ENCODE measurements at regions not wholly inside any gene's neighbourhood (a gene's known extent, or its start where the extent isn't known, plus 50 kb on each side); places are given as distances from the start of the nearest gene placed in this dataset.
A peak's percentile ranks its signal among the peaks of the same experiment; 100 is the strongest.

DNA sequence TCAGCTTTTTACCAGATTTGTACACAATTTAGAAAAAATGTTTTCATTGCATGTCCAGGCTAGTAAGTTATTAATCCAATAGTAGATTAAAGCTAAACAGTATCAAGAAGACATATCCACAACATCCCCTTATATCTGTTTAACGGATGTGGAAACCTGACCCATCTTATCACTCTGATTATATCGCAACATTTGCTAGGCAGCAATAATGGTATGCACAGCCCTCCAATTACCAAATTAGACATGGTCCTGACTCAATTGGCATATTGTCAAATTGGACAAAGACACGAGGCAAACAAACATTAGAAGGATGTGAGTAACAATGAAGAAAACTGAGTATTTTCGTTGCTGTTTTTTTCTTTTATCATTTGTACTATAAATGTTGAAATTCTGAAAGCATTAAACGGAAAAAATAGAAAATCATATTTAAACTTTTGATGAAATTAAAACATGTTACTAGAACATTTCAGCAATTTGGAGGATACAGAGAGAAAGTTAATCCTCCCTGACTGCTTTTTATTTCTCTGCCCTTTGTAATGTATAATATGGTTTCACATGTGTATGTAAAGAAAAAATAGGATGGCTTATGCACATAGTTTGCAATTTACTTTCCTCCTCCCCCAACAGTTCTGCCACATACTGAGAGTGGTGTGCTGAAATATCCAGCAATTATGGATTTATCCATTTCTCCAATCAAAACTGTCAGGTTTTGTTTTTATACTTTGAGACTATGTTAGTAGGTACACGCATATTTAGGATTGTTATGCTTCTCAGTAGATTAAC, 633.7 kb downstream of the ZIC1 start:
- DNase-seq = no peak

DNA sequence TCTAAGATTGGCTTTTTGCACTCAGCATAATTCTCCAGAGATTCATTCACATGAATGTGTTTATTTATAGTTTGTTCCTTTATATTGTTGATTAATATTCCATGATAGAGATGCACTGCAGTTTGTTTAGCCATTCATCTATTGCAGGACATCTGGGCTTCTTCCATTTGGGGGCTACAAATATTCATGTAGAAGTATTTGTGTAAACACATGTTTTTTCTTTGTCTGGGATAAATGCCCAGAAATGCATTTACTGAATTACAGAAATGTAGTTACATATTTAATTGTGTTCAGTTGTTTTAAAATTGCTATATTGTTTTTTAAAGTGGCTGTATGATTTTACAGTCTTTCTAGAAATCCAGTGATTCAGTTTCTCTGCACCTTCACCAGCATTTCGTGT, 635.0 kb downstream of the ZIC1 start:
- DNase-seq = no peak

DNA sequence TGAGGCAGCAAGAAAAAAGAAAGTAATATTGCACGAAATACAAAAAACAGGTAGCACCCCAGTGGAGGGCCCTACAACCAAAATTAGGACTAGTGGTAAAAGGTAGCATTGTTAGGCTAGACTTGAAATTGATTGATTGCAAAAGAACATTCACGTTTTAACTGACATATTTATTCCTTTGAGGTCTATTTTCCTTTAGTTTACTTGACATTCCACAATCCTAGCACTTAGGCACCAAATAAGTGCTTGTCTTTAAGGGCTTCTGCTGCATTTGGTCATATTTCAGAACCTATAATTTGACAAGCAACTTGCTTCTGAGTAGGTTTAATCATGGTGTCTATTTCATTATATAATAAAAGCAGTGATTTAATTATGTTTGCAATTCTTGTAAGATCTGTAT, 642.7 kb upstream of the AGTR1 start:
- no peak for DNase-seq

DNA sequence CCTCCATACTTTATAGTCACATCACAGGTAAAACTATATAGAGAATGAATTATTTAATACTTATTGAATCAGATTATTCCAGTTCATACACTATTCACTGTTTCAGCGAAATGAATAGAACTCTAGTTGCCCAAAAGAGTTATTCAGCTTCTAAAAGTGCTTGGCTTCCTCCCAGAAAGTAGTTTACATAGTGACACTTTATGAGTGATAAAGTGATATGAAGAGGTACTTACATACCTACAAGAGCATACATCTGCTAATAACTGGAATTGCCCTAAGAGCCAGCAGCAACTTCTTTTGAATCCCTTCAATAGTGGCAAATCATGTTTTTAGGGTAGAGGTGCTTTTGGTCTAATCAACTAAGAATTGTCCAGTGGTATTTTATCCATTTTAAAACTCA, 635.1 kb upstream of the AGTR1 start:
- peak; percentile 91 for DNase-seq

DNA sequence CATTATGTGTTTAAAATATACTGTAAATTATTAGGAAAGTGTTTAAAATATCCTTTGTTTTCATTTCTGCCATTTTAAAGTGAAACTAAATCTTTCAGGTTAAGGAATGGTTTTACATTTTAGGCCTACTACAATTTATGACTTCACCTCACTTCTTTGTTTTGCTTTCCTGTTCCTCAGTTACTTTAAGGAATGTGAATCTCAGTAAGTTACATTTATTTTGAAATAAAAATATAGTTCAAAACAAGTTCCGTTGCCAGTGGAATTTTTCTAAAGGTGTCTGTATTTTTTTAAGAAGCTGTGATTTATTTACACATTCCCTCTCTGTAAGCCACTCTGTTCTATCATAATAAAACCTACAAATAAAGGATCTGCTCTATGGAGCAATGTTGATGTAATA, 630.9 kb upstream of the AGTR1 start:
- DNase-seq = no peak

DNA sequence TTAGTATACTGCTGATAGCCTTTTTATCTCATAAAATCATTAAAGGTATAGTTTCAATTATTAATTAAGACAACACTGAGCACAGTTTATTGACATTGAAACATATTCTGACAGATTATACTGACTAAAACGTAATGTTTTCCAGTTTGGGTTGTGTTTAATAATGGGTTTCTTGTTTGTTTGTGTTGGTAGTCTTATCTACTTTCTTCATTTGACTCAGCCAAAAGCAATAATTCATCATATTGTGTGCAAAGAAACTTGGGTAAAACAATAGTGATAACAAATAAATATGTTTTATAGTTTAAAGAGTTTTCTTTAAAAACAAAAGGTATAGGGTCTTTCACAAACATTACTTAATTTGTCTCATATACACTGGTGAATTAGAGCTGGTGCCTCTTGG, 629.2 kb upstream of the AGTR1 start:
- DNase-seq = no peak

DNA sequence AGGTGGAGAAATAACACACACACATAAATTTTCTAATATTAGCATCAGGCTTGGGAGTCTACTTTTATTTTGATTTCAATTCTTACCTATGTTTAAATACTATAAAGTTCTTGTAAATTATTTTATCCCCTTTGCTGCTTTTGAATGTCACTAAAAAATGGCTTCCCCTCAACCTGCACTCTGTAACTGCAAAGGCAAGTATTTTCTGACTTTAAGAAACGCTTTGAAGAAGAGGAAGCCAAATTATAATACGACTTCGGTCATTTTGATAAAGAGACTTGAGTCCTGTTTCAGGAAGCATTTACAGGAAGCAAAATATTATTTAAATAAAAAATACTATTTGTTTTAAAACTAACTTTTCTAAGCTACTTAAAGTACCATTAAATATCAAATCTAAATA, 627.7 kb upstream of the AGTR1 start:
- DNase-seq = no peak

DNA sequence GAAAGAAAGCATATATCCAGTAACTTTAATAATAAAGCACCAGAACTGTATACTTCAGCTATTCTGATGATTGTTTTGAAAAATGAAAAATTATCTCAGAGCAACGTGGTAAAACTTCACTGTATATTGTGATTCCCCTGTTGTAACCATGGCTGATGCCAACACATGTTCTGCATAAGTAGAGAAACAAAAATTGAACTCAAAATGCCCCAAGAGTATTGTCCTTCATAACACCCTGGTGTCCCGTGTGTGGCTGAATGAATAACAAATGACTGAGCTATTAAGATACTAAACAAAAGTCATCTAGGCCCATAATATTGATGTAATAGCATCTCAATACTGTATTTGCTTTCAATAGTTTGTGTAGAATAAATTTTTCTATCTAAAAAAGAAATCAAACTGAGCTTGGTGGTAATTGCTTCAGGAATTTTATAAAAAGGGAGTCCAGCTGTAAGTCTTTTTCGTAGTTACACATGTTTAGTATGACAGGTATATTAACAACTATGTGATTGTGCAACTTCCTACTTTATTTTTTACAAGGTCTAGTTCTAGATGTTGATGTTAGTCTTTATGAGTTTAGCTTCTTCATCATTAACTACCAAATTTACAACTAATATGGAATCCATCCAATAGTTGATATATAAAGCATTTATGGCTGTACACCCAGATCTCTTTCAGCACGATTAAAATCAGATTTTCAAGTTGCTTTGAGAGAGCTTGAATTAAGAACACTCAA, 623.8 kb upstream of the AGTR1 start:
- no peak for DNase-seq

DNA sequence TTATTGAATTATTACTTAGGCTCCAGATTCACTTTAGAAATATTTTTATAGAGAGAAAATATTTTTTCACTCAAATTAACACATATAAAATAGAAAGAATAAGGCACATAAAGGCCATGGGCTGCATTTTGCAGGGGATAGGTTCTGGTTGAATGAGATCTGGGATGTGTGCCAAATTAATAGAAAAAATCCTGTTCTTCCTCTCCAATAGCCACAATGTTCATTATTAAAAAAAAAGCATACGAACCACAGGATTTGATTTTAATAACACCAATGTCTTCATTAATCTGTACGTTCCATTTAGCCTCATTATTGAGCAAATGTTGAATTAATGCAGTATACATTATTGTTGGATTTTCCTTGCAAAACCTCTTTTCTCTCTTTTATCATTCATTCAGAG, 622.8 kb upstream of the AGTR1 start:
- no peak for DNase-seq

DNA sequence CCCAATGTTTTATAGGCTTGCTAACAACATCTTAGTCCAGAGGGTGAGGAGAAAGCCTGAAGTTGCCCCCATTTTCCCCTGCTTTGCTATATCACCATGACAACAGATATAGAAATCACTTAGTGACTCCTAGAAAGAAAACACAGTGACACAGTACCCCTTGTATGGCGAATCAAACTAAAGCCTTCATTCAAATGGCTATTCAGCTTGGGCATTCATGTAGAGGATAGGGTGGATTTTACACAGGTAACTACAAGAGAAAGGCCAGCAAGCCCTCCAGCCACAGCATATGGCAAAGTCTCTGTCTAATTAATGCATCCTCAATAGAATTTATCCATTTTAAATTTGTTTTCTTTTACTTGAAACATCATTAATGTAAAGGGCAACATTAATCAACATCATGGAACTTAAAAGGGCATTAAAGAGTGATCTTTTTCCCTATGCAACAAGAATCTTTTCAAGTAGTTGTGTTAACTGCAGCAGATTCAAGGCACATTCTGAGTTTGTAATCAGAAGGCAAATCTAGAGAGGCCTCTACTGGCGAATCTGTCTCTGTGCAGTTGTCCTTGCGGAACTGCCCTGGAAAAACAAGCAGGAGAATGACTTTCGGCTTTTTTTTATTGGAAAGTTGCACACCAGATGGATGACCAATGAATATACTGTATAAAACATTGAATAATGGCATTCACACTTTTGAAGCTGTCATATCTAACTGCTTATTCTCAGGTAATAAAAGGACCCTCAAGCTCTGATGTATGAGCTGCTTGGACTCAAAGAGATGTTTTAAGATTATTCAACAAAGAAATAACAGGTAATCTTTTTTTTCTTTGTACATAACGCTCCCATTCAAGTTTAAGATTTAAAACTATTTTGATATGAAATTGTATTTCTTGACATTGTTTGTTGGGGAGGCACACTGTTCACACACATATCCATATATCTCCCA, 621.7 kb upstream of the AGTR1 start:
- DNase-seq = peak; percentile 48

DNA sequence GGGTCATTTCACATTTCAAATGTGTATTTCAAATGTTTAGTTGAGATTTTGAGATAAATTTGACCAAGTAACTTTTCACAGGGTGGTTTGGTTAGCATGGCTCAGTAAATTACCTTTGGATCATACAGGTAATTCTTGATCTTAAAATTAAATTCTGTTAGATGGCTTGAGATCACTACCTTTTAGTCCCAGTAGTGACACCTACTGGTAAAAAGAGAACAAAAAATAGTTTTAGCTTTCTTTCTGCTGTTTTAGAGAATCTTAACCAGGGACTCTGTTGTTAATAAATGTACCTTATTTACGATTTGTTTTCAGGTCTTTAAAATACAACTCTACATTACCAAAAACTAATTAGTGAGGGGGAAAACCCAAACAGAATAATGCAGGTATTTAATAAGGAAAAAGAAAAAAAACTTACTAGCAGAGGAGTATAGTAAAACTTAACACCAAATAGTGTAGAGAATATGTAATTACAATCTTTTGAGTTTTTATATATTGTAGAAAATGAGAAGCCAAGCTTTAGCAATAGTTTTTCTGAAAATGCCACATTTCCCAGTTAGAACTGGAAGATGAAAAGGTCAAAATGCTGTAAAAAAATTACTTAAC, 620.3 kb upstream of the AGTR1 start:
- DNase-seq = peak; percentile 37

DNA sequence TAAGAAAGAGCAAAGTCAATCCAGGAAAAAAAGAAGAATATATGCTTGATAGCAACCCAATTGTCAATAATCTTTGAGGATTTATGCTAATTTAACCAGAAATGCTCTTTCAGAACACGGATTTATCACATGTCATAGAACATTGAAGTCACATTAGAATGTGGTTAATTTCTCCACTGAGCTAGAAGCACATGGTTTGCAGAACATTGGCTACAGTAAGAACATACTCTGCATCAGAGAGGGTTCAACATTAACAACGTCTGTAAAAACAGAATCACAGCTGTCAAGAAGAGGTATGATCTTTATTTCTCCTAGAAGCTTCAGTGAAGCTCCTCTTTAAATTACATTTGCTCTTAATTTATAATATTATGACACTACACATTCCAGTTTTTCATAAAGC, 619.7 kb upstream of the AGTR1 start:
- DNase-seq = no peak

DNA sequence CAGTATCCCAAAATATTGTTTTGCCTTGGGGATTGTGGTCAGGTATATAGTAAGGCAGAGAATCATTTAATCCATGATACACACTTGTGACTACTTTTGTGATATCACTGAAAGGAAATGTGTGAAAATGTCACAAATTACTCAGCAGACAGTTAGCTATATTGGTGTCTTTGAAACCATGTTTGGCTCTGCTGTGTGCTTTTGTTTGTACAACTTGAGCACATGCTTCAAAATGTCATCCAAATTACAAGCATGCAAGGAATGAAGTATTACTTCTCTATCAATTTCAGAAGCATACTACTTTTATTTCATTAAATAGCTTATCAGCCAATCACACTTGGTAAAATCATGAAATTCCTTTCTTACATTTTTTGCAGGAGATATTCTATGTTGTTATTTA, 619.0 kb upstream of the AGTR1 start:
- no peak for DNase-seq

DNA sequence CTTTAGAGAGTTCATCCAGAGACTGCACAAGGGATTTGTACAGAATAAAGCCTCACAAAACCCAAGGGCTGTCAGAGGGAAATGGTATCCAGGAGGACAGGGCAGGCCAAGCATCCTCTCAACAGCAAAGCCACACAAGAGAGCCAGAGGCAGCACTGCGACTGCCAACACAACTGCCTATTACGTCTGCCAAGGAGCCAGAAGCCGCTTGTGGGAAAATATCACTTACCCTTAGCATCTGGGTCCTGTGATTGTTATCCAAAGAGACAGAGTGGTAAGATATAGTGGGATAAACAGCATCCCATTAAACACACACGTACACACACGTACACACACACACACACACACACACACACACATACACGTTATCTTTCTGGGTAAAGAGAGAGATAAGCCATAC, 618.3 kb upstream of the AGTR1 start:
- no peak for DNase-seq

DNA sequence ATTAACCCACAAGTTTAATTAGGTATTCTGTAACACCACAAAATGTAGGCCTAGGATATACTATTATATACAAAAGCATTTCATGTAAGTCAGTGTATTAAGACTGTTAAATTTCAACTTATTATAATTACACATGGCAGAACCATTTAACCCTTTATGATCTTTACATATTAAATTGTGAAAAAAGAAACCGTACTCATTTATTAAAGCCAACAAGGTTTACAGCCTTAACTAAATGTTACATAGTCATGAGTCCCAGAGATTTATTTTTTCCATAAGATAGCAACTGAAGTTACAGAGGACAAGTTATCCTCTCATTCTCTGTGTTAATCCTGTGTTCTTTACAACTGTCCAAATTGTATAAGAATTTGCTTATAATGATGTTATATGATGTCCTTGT, 615.8 kb upstream of the AGTR1 start:
- DNase-seq = no peak

DNA sequence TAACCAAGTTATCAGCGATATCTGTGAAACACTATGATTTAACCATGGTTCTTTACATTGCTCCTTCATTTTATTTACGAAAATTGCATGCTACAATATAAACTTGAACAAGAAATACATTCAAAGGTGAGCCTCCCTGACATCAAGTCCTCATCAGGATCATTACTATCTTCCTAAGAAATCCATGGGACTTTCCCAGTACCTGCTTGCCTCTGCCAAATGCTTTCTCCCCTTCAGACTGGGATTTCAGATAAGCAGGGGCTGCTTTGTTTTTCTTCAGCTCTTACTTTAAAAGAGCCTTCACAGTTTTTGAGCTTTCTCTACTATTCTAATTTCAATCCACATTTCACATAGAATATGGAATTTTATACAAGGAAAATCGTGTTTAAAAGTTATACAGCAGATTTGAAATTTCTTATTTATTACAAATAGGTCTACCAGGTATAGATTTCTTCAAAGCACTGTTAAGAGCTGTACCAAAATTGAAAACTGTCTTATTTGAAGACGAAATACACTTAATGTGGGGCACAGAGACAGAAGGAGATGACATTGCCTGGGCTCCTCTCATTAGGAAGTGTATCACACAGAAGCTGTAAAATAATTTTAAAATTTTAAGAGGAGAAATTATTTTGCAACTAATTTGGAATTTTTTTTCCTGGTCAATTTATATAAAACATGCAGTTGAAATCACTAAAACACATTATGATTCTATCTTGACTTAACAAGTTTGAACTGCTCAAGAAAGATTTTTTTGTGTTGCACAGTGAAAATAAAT, 615.0 kb upstream of the AGTR1 start:
- DNase-seq = no peak

DNA sequence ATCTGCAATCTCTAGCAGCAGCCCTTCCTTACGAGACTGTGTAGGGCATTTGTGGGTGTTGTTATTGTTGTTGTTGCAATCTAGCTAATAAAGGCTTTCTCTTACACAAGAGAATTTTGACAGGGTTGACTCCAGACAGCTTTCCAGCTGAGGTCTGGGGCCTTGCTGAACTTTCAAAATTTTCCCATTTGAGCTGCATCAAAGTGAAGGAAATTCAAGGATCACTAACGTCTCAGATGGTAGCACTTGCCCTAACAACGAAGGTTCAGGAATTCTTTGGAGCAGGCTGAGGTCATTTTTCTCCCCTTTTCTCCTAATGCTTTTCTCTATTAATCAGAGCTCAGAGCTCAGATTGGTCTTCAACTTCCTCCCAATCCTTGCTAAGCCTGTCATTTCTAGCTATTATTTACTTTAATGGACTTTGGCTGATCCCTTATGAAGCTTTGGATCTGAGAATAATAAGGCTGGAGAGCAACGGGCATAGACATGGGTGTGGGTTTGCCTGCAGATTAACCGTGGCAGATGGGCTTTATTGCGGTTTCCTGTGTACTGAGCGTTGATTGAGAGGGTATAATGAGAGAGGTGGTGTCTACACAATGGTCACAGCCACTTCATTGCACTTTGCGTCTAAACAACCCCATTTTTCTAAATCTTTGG, 614.0 kb upstream of the AGTR1 start:
- no peak for DNase-seq

DNA sequence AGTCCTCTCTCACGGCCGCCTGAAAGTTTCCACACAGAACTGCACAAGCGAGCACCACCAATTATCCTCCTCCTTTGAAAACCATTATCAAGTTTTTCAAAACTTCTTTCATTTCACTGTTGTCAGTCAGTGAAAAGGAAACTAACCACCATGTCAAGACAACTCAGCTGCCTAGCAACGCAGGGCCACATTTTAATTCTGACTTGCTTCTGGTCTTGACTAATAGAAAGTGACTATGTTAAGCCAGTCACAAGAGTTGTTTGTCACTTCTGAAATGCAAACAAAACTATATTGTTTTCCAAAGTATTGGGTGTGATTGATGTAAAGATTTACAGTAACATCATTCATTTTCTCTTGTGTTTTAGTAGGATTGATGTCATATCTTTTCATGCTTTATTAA, 612.8 kb upstream of the AGTR1 start:
- DNase-seq = no peak

DNA sequence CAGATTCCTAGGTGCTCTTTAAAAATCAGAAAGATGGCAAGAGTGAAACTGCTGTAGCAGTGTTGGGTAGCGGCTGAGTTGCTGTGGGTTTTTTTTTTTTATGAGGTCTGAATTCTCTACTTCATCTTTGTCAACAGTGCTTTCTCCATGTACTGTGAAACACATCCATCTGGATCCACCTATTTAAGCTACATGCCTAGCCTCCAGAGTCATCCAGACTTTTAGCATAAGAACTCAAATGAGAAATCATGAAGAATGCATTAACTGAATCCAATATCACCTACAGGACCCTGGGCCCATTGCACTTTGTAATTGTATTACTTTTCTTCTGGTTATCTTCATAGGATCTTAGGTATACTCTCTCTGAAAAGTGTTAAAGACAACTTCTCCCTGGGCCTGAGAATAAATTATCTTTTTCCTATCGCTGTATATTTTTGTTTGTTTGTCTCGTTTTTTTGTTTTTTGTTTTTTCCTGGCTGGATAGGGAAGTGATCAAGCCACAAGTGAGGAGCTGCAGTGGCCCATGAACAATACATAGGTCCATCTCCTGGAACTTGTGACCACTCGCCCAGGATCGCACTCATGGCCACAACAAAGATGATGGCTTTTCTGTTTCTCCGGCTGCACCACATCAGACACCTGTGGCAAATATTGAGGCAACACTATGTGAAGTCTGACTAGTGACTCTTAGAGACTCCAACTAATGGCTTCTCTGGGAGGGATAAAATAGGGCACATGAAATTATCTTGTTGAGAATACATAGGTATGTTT, 609.9 kb upstream of the AGTR1 start:
- no peak for DNase-seq

DNA sequence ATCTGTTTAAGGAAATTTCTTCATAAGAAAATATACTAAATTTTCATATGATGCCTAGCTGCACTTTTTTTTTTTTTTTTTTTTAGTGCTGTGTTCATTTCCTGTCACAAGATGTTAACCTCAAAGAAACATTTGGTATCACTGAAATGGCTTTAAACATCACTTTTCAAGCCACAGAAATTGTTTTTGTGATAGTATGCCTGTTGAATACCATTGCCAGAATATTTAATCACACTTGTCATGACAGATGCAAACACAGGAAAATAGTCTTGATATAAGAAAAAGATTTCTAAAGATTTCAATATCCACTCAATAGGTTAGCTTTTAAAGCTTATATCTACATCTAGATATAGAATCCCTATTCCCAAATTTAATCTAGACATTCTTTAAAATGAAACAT, 608.5 kb upstream of the AGTR1 start:
- no peak for DNase-seq

DNA sequence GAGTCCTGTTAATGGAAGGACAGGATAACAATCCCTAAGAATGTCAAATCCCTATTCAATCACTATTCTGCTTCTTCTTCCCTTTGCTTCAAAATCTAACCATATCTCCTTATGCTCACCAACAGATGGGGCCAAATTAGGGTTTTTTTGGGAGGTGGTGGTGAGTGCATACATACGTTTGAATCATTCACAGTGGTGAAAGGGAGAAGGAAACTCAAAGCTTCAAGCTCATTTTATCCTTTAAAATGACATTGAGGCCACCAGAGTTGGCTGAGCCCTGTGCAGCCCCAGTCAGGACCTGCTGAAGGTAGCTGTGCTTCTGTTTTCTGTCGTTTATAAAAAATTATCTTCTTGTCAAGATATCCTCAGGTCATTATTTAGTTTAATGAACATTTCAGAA, 607.5 kb upstream of the AGTR1 start:
- no peak for DNase-seq
